NCI-H2196 treated with DMSO at 0.1 percent for 48 hours (cell line): ENCODE measurements at regions not wholly inside any gene's neighbourhood (a gene's known extent, or its start where the extent isn't known, plus 50 kb on each side); places are given as distances from the start of the nearest gene placed in this dataset.
"Not testable (repeated sequence)": the region's sequence is repeated elsewhere in the genome, so short reads cannot be mapped to it uniquely, and the experiment has no call there.

Source experiments
- DNase-seq: peaks from one replicate; lab custom pipeline; 2025; ENCODE audit not compliant: unreplicated experiment; lab: John Stamatoyannopoulos, UW

DNA sequence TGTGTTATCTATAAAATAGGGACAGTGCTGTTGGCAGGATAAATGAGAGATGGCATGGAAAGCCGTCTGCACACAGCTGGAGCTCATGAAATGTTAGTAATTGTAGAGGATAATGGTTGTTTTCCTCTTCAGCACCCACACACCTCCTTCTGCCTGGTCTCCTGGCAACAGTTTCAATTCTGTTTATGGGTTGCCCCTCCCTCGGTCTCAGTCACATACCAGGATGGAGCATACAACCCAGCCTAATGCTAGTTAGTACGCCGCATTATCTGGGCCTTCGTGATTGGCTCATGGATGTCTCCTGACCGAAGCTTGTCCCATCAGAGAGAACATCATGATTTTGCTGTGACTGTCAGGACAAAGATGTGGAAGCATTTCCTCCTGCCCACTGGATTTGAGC is 126.2 kb upstream of the WSCD1 start:
- DNase-seq, result no peak

DNA sequence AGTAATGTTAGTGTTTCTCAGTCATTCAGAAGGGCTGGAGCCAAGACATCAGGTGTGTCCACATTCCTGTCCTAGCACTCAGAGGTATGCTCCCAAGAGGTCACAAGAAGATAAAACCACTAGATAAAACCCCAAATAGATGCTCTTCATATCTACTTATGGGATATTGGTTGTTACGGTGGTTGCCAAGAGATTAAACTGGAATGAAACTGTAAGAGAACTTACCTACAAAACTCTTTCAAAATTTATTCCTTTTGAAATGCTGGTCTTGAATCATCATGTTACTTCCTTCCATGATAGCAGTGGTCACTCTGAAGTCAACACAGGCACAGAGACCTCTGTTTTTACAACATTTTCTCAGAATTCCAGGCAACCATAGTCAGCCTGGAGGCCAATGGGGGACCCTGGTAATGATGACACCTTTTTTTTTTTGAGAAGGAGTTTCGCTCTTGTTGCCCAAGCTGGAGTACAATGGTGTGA is 122.4 kb upstream of the WSCD1 start:
- DNase-seq, result no peak

DNA sequence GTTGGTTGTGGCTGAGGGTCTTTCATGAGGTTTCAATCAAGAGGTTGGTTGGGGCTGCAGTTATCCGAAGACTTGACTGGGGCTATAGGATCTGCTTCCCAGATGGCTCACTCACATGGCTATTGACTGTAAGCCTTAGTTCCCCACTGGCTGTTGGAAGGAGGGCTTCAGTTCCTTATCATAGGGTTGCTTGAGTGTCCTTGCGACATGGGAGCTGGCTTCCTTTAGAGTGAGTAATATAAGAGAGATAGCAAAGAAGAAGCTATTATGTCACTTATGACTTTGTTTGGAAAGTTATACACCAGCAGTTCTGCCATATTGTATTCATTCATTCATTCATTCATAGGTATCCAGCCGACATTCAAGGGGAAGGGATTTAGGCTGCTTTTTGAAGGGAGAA is 121.4 kb upstream of the WSCD1 start:
- no peak for DNase-seq

DNA sequence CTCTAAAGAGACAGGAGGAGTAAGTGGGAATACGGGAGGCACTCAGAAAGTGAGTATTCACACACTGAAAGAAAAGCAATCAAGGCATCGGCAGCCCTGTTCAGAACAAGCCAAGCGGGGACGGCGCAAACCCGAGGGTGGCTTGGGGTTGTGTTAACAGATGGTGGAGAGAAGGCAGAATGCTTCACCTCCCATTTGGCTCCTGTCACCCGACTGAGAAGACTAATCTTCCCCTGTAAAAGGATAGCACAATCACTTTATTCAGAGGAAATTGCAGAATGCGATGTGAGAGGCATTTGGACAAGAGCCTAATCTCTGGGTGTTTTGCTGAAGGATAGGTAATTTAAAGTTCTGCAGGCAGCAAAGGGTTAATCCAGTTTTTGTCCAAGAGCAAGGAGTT is 119.3 kb upstream of the WSCD1 start:
- no peak for DNase-seq

DNA sequence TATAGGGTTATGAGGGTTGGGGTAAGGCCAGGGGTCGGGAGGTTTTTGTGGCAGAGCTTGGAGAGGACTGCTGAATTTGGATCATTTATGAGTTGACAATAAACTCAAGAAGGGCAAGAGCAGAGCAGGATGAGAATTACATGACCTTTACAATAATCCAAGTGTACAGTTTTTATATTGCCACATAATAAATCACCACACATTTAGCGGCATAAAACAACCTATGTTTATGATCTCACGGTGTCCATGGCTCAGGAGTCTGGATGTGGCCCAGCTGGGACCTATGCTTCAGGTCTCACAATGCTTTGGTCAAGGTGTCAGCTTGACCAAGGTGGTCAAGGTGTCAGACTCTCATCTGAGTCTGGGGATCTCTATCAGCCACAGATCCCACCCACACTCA is 118.3 kb upstream of the WSCD1 start:
- no peak for DNase-seq

DNA sequence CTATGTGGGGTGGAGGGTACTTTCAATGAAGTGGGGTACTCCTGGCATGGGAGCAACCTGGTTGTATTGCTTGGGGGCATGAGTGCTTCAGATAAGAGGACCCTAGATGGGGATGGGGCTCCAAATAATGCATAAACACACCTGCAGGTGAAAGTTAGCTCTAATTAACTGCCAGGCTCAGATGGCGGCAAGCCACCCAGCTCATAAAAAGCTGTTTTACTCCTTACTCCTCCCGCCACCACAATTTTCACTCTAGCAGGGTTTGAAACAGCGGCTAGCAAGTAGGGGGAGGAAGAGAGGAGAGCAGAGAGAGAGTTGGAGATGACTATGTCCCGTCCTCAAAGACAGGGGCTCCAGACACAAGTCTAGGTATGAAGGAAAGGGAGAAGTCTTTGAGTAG is 117.7 kb upstream of the WSCD1 start:
- no peak for DNase-seq

DNA sequence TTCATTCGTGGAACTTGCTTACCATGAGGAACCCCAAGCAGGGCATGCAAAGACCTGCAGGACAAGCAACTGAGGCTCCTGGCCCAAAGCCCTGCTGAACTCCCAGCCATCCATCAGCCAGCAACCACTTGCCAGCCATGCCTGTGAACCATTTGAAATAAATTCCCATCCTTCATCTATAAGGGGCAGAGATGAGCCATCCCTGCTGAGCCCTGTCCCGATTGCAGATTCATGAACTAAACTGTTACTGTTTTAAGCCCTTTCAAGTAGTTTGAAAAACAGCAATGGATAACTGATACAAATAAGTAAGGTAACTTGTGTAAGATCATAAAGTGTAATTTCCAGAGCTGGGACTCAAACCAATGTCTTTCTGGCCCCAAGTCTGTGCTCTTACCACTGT is 114.4 kb upstream of the WSCD1 start:
- no peak for DNase-seq

DNA sequence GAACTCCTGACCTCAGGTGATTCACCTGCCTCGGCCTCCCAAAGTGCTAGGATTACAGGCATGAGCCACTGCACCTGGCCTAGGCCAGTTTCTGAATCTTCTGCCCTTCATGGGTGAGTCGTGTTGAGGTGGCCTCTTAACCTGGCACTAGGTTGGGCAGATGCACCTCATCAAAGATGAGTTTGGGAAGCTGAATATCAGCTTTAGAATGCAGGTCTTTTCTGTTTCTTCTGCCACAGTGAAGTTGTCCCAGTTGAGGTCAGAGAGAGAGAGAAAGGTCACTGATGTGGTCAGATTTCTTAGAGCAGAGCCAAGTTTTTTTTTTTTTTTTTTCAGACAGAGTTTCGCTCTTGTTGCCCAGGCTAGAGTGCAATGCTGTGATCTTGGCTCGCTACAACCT is 111.3 kb upstream of the WSCD1 start:
- DNase-seq, result no peak

DNA sequence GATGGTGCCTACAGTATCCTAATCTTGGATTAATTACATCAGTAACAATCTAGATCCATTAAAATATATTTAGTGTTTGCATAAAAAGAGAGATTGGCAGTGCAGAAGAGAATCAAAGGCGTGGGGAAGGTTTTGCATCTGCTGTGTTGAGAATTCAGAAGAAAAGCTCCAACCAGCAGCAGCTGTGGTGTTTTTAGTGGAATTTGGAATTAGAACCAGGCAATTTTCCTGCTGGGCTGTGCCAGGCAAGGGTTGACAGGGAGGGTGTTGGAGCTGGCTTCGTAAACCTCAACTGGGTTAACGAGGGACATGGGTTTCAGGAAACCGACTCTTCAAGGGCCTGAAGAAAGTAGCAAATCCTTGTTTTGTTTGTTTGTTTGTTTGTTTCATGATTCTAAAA is 107.8 kb upstream of the WSCD1 start:
- DNase-seq, result no peak

DNA sequence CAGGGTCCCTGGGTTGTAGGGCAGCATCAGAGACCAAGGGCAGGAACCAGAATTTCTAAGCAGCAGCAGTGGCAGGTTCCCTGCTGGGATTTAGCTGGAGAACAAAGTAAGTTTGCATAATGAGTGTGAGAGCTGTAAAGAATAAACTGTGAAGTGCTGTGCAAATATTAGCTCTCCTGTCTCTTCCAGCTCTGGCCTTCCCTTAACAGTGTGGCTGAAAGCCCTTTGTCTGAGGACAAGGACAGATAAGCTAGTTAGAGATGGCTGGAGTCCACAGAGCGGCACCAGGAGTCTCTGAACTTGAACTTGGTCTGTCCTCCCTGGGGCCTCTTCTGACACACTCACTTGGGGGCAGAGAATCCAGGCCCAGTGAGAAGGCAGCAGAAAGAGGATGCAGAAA is 98.2 kb upstream of the WSCD1 start:
- DNase-seq, result no peak

DNA sequence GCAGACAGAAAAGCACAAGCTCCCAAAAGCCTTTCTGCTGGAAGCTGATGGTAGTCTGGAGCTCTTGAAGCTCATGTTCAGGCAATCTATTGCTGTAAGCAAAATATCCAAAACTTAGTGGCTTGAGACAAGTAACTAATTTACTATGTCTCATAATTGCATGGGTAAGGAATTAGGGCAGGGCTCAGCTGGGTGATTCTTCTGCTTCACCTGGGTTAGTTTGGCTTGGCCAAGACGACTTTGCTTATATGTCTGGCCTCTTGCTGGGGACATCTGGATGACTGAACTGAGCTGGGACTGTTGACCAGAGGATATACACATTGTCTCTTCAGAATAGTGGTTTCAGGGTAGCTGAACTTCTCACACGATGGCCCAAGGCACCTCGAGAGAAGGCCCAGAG is 96.8 kb upstream of the WSCD1 start:
- no peak for DNase-seq

DNA sequence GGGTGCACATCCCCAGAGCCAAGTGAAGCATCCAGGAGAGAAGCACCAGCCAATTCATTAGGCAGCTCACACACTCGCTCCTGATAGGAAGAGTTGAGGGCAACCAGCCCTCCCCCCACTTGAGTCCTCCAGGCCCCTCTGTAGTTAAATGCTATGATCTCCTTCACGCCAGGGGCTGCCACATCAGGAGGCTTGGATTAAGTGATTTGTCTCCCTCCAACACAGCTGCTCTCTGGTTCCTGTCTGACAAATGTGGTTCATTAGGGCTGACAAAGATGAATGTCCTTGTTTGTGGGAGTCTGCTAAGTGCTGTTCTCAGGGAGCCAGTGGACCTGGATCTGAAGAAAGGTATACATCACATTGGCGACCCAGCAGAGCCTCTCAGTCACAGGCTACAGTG is 94.5 kb upstream of the WSCD1 start:
- DNase-seq, result no peak

DNA sequence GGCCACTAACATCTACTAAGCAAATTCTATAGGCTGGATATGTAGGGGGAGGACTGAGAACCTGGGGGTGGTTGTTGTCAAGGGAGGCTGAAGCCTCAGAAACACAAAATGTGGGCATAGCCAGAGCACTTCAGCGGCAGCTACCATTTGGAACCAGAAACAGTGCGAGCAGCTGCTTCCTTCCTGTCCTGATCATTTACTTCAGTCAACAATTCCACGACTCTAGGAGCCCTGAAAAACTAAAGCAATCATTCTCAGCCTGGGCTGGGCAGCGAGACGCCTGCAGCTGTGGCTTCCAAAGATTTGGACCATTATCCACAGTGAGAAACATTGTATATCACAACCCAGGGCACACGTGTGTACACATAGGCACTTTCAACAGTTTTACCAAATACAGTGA is 93.9 kb upstream of the WSCD1 start:
- DNase-seq, result no peak

DNA sequence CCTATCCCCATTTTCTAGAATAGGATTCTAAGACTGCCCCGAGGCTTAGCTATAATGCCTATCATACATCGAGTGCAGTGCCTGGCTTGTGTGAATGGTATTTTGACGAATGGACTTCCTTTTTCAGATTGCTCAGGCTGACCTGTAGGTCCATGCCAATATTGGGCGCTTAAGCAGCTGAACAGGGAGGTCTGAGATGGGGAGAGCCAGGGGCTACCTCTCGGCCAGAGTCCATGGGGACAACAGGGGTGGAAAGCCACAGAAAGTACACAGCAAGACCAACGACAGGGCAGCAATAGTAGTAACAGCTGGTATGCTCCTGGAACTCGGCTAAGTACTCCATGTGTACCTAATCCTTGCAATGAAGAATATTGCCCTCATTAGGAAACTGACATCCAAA is 91.7 kb upstream of the WSCD1 start:
- no peak for DNase-seq

DNA sequence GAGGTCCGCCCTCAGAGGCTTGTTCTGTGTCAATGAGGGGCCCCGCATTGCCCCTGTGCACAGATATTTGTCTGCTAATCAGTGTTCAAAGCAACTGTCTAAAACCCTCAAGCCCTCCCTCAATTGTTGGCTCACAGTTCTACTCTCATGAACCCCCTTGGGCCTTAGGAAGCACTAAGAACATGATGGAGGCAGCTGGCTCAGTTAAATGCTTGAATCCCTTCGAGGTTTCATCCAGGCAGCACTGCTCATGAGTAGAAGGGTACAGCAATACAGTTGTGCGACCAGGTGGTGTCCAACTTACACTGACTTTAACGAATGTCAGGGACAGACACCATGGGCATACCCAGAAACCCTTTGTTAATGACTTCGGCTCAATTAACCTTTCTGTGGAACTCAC is 89.2 kb upstream of the WSCD1 start:
- no peak for DNase-seq

DNA sequence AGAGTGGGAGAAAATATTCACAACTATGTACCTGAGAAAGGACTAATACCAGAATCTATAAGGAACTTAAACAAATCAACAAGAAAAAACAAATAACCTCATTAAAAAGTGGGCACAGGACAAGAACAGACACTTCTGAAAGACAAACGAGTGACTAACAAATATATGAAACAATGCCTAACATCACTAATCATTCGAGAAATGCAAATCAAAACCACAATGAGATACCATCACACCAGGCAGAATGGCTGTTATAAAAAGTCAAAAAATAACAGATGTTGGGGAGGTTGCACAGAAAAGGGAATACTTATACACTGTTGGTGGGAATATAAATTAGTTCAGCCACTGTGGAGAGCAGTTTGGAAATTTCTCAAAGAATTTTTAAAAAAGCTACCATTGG is 83.5 kb upstream of the WSCD1 start:
- DNase-seq, result no peak

DNA sequence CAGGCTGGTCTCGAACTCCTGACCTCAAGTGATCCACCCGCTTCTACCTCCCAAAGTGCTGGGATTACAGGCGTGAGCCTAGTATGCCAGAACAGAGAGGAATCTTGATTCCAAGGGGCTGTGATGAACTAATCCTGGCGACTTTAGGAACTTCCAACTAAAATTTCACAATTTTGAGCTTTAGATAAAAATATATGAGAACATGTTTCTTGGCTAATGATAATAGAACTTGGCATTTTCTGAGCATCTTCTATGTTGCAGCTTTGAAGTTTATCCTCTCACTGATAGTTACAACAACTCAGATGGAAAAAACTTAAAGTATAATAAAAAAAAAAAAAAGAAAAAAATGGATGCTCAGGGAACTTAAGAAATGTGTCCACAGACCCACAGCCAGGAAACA is 69.8 kb upstream of the WSCD1 start:
- no peak for DNase-seq

DNA sequence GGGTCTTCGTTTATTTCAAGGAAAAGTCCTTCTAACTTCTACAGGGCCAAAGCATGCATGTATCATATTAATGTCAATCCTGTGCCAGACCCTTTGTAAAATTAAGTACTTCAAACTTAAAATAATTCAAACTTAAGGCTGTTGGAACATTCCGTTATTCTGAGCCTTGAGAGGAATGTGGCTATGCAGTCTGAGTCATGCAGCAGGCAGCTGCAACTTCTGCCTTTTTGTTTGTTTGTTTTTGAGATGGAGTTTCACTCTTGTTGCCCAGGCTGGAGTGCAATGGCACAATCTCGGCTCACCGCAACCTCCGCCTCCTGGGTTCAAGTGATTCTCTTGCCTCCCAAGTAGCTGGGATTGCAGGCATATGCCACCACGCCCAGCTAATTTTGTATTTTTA is 67.0 kb upstream of the WSCD1 start:
- DNase-seq, result not testable (repeated sequence)

DNA sequence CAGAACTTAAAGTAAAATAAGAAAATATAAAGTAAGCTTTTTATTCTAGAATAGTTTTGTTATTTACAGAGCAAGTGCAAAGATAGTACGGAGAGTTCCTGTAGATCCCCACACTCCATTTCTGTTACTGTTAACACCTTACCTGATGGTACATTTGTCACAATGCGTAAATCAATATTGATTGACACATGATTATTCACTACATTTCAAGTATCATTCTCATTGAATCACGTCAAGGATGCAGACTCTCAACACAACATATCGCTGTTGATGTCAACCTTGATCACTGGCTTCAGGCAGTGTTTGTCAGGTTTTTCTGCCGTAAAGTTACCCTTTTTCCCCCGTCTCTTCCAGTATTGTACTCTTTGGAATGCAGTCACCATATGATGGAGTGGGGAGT is 64.2 kb upstream of the WSCD1 start:
- DNase-seq, result no peak

DNA sequence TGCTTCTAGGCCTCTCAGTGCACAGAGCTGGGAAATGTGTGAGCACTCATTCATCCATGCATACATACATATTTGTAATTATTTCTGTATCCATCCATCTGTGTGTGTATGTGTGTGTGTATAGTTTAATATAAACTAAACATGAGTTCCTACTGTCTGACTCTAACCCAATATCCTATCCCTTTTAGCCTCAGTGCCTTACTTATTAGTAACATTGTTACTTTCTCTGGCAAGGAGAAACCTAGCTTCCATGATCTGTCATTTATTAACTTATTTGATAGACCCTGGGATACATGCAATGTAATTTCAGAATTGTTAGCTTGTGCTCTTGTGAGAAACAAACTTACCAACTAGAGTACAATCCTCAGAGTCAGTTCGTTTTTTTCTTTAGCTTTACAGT is 59.0 kb upstream of the WSCD1 start:
- no peak for DNase-seq

DNA sequence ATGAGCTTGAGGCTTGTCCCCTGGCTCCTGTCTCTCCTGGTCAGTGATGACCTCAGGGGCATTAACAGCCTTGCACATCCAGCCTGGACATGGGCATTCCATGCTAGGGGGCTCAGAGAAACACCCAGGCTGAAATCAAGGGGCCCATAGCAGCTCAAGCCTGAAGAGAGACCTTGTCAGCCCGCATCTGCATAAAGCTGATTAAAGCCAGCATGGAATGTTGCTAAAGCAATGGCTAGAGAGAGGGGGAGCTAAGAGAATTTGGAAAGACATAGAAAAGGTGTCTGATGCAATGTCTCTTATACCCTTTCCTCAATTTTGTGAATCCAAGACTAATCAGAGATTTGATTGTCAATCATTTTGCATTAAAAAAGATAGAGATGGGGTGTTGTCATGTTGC is 51.4 kb upstream of the WSCD1 start:
- DNase-seq, result no peak

DNA sequence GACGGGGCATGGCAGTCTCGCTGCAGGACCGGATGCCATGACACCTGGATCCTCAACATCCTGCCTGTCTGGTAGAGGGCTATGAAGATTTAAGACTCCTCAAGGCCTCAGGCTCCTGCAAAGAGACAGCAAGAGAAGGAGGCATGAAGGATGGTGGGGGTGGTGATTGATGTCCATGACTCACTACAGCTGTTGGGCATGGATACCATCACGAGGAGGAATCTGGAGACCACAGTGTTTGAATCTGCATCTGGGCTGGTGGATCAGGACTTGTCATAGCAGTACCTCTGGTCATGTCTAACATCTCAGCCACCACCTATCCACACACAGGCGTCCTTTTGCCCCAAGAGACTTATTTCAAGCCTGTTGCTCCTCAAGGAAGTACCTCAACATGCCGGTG is 50.2 kb upstream of the WSCD1 start:
- DNase-seq, result no peak

DNA sequence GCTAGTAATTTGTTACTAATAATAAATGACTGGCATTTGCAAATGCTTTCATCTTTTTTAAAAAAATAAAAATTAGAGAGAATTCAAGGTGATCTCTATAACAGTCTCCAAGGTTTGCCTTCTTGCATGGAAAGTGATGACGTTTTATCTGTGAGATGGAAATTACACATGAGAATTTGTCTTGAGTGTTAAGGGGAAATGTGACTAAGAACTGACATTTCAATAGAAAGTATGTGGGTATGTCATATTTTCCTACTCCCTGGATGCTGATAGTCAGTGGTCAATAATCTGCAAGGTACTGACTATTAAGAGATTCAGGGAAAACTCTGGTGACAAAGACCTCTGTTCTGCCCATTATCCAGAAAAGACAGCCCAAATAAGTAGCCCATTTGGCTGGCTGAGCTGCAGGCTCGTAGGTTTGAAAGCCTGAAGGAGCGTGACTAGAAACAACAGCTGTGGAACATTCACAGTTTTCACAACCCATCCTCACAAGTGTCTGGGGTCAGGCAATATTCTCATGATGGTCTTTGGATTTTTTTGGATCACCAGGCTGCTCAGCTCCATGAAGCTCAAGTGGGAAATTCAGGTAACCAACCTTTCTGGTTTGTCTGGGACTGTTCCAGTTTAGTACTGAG is 49.7 kb upstream of the WSCD1 start:
- no peak for DNase-seq
